GM12878 (cell line): ENCODE measurements at regions not wholly inside any gene's neighbourhood (a gene's known extent, or its start where the extent isn't known, plus 50 kb on each side); places are given as distances from the start of the nearest gene placed in this dataset.
A peak's percentile ranks its signal among the peaks of the same experiment; 100 is the strongest.

Experiments used
- ATAC-seq: fragments of 200-7000 bp; cut with Tn5 transposase; 3 replicates; pipeline ENCODE4 v1.9.1; 2020; ENCODE audit warnings: mild to moderate bottlenecking, moderate library complexity
- BruUV-seq: library from RNA; stranded (reverse); fragments of 400-500 nt; replicated peaks from 2 replicates; lab custom pipeline; 2021; lab: Mats Ljungman, UMichigan
- CTCF ChIA-PET: fragments of 300-600 bp; sonication (Branson Sonifier 250); formaldehyde crosslinking; extraction: SDS; loops from one replicate; lab custom pipeline; 2021; ENCODE audit warnings: inconsistent platforms; lab: Yijun Ruan, JAX
- POLR2A ChIA-PET: fragments of 350-600 bp; formaldehyde crosslinking; extraction: SDS; loops from one replicate; lab custom pipeline; 2021; ENCODE audit warnings: inconsistent platforms; lab: Charles Lee
- RAD21 ChIA-PET: fragments of 300-600 bp; sonication (Branson Sonifier 250); formaldehyde crosslinking; loops from one replicate; lab custom pipeline; 2023; ENCODE audit warnings: antibody characterized with exemption; ENCODE audit not compliant: unreplicated experiment; lab: Charles Lee
- SMC1A ChIA-PET: fragments of 300-600 bp; sonication (Branson Sonifier 250); formaldehyde crosslinking; loops from one replicate; lab custom pipeline; 2023; ENCODE audit not compliant: unreplicated experiment, uncharacterized antibody; lab: Charles Lee
- DNase-seq: peaks from one replicate; pipeline ENCODE4 v3.0.0-alpha.2; 2011; ENCODE audit warnings: low read depth, low spot score
- FAIRE-seq: peaks from 3 replicates; lab custom pipeline; 2011; peaks lifted over from hg19 to GRCh38; lab: Jason Lieb, UNC
- H2AFZ ChIP-seq: 2 replicates; pipeline ENCODE4 v1.6.0; 2011; ENCODE audit warnings: low read depth, low read length, control low read depth; ENCODE audit not compliant: control insufficient read depth
- H3K27ac ChIP-seq: 2 replicates; pipeline ENCODE4 v1.5.1; 2011; ENCODE audit warnings: control low read depth; ENCODE audit not compliant: control insufficient read depth, insufficient read depth
- H3K27me3 ChIP-seq, 2 experiments: replicated peaks in 1 of 2; 2 replicates each; pipeline versions ENCODE4 v1.6.0 to v1.6.1; 2011; ENCODE audit warnings: low read length in 1 of 2; ENCODE audit not compliant: control insufficient read depth in 2 of 2, insufficient read depth in 2 of 2
- H3K36me3 ChIP-seq, 2 experiments: 2 replicates each; pipeline ENCODE4 v1.5.1; 2011; ENCODE audit warnings: low read length in 1 of 2; ENCODE audit not compliant: control insufficient read depth in 2 of 2, insufficient read depth in 2 of 2
- H3K4me1 ChIP-seq: 2 replicates; pipeline ENCODE4 v1.6.1; 2011; ENCODE audit warnings: mild to moderate bottlenecking, low read length, moderate library complexity, mixed read lengths; ENCODE audit not compliant: control insufficient read depth, insufficient read depth
- H3K4me2 ChIP-seq: 2 replicates; pipeline ENCODE4 v1.6.0; 2011; ENCODE audit warnings: control low read depth; ENCODE audit not compliant: control insufficient read depth, insufficient read depth
- H3K4me3 ChIP-seq: fragments of 200-600 bp; sonication (generic); 2 replicates; pipeline ENCODE4 v1.5.1; 2016
- H3K79me2 ChIP-seq: 2 replicates; pipeline ENCODE4 v1.6.0; 2011; ENCODE audit warnings: low read length; ENCODE audit not compliant: control insufficient read depth, insufficient read depth
- H3K9ac ChIP-seq: 2 replicates; pipeline ENCODE4 v1.8.0; 2011; ENCODE audit warnings: low read length, control low read depth, mixed read lengths; ENCODE audit not compliant: control insufficient read depth, insufficient read depth
- H3K9me3 ChIP-seq: replicated peaks from 3 replicates; pipeline ENCODE4 v1.5.1; 2011; ENCODE audit warnings: mild to moderate bottlenecking, low read length; ENCODE audit not compliant: control insufficient read depth, insufficient read depth
- H4K20me1 ChIP-seq: 2 replicates; pipeline ENCODE4 v1.6.0; 2011; ENCODE audit not compliant: control insufficient read depth, insufficient read depth
- CBFB ChIP-seq: IDR thresholded peaks from 2 replicates; pipeline ENCODE4 v1.6.1; 2016; ENCODE audit warnings: antibody characterized with exemption, low read depth
- NFIC ChIP-seq: IDR thresholded peaks from 2 replicates; pipeline ENCODE4 v1.6.1; 2012; ENCODE audit warnings: low read depth, mild to moderate bottlenecking, inconsistent platforms, low read length, moderate library complexity
- NFYB ChIP-seq: IDR thresholded peaks from 2 replicates; pipeline ENCODE4 v1.6.1; 2011; ENCODE audit warnings: low read depth, mild to moderate bottlenecking, low read length, improper control_type of control experiment, moderate library complexity; ENCODE audit not compliant: insufficient read depth
- SPI1 ChIP-seq: IDR thresholded peaks from 2 replicates; pipeline ENCODE4 v1.6.1; 2011; ENCODE audit warnings: low read depth, mild to moderate bottlenecking, low read length, moderate library complexity, borderline replicate concordance; ENCODE audit not compliant: insufficient read depth
- WRNIP1 ChIP-seq: IDR thresholded peaks from 2 replicates; pipeline ENCODE4 v1.6.1; 2011; ENCODE audit warnings: low read depth, low read length, improper control_type of control experiment, borderline replicate concordance
- YBX1 ChIP-seq: fragments of 450-650 bp; IDR thresholded peaks from 2 replicates; pipeline ENCODE4 v1.6.1; 2016; ENCODE audit warnings: antibody characterized with exemption
- WGBS: methylation state at CpG from one replicate; pipeline ENCODE4 v1.1.6; 2016; ENCODE audit warnings: low lambda C conversion rate; ENCODE audit not compliant: insufficient replicate concordance, insufficient coverage; ENCODE audit errors: missing lambda C conversion rate; 5-methylcytosine and 5-hydroxymethylcytosine counted together
- in situ Hi-C: fragments of 300-500 bp; cut with MboI; formaldehyde crosslinking; loops from 9 replicates; pipeline ENCODE4 v1.14.3; 2018; ENCODE audit warnings: mixed read lengths
- intact Hi-C: fragments of 100-400 bp; cut with micrococcal nuclease; formaldehyde crosslinking; loops from one replicate; pipeline ENCODE4 v1.14.2; 2022; ENCODE audit not compliant: unreplicated experiment
- TF ChIP-seq, protein P1 (sequence below): IDR thresholded peaks from 2 replicates; pipeline ENCODE4 v1.6.1; 2012; ENCODE audit warnings: low read depth, low read length, improper control_type of control experiment
- TF ChIP-seq, protein P2 (sequence below): IDR thresholded peaks from 2 replicates; pipeline ENCODE4 v1.6.1; 2011; ENCODE audit warnings: borderline replicate concordance, low read depth, mild to moderate bottlenecking, moderate library complexity, low read length; ENCODE audit not compliant: insufficient read depth, poor library complexity, severe bottlenecking
- TF ChIP-seq, protein P3 (sequence below): IDR thresholded peaks from 2 replicates; pipeline ENCODE4 v1.6.1; 2011; ENCODE audit warnings: mild to moderate bottlenecking, low read depth, low read length, moderate library complexity; ENCODE audit not compliant: insufficient replicate concordance
- TF ChIP-seq, protein P4 (sequence below): fragments of 150-350 bp; IDR thresholded peaks from 2 replicates; pipeline ENCODE4 v1.6.1; 2014; ENCODE audit warnings: mild to moderate bottlenecking, low read depth, low read length

DNA sequence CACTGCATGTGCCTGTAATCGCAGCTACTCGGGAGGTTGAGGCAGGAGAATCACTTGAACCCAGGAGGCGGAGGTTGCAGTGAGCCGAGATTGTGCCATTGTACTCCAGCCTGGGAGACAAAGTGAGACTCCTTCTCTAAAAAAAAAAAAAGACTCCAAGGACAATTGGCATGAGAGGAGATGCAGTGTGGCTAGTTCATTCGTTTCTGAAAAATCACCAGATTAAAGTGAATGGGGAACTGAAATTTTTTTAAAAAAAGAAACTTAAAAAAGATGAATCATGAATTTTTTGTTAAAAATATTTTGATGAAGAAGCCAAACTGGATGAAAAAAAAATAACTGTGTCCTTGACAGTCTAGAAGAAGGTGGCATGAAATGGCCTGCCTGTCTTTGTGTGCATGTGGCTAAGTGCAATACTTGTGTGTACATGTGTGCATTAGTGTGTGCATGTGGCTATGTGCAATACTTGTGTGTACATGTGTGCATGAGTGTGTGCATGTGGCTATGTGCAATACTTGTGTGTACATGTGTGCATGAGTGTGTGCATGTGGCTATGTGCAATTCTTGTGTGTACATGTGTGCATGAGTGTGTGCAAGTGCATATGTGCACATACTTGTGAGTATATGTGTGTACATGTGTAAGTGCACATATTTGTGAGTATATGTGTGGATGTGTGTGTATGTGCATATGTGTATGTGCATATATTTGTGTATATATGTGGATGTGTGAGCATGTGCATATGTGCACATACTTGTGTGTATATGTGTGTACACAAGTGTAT, 391.7 kb upstream of the KLF6 start:
- peak; percentile 89 for FAIRE-seq
- WGBS: 44% methylated on average over 5 of the region's 5 CpGs

More for the DNA sequence above, 391.7 kb upstream of the KLF6 start:
- H3K9ac ChIP-seq: no peak overlapping the region
- H4K20me1 ChIP-seq: no peaks in the 10 kb centered on the region
- in situ Hi-C loops (no loop called here), intact Hi-C loops (no loop called here)
- no peaks in the 10 kb centered on the region for H3K36me3 ChIP-seq
- no peaks in the 10 kb centered on the region for H3K79me2 ChIP-seq
- no peak for TF ChIP-seq YBX1
- TF ChIP-seq, protein P1, sequence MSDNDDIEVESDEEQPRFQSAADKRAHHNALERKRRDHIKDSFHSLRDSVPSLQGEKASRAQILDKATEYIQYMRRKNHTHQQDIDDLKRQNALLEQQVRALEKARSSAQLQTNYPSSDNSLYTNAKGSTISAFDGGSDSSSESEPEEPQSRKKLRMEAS: no peak
- TF ChIP-seq, protein P2, sequence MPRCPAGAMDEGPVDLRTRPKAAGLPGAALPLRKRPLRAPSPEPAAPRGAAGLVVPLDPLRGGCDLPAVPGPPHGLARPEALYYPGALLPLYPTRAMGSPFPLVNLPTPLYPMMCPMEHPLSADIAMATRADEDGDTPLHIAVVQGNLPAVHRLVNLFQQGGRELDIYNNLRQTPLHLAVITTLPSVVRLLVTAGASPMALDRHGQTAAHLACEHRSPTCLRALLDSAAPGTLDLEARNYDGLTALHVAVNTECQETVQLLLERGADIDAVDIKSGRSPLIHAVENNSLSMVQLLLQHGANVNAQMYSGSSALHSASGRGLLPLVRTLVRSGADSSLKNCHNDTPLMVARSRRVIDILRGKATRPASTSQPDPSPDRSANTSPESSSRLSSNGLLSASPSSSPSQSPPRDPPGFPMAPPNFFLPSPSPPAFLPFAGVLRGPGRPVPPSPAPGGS: peak; percentile 98
- TF ChIP-seq, protein P3, sequence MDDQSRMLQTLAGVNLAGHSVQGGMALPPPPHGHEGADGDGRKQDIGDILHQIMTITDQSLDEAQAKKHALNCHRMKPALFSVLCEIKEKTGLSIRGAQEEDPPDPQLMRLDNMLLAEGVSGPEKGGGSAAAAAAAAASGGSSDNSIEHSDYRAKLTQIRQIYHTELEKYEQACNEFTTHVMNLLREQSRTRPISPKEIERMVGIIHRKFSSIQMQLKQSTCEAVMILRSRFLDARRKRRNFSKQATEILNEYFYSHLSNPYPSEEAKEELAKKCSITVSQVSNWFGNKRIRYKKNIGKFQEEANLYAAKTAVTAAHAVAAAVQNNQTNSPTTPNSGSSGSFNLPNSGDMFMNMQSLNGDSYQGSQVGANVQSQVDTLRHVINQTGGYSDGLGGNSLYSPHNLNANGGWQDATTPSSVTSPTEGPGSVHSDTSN: peak; percentile 37
- TF ChIP-seq NFYB: no peak
- no peak for TF ChIP-seq WRNIP1
- peak; percentile 46; the same call in 1 of the 2 replicates for TF ChIP-seq NFIC
- peak; percentile 40; the same call in 1 of the 2 replicates for TF ChIP-seq SPI1
- no peak for TF ChIP-seq CBFB
- TF ChIP-seq, protein P4, sequence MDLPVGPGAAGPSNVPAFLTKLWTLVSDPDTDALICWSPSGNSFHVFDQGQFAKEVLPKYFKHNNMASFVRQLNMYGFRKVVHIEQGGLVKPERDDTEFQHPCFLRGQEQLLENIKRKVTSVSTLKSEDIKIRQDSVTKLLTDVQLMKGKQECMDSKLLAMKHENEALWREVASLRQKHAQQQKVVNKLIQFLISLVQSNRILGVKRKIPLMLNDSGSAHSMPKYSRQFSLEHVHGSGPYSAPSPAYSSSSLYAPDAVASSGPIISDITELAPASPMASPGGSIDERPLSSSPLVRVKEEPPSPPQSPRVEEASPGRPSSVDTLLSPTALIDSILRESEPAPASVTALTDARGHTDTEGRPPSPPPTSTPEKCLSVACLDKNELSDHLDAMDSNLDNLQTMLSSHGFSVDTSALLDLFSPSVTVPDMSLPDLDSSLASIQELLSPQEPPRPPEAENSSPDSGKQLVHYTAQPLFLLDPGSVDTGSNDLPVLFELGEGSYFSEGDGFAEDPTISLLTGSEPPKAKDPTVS: no peak
- peaks cover 20% of the 10 kb centered on the region for H3K4me1 ChIP-seq
- H3K4me2 ChIP-seq: peak overlapping the region; percentile 38
- POLR2A ChIA-PET: no interaction called here
- RAD21 ChIA-PET: no interaction called here
- H2AFZ ChIP-seq: no peak overlapping the region
- SMC1A ChIA-PET: no interaction called here
- H3K9me3 ChIP-seq: no peaks in the 10 kb centered on the region; the same call in 2 of the 3 replicates
- CTCF ChIA-PET: no interaction called here
- no peak for ATAC-seq
- 0 out of 2 replicates have a peak overlapping the region, but pooled peaks have one; percentile 5 for H3K4me3 ChIP-seq
- H3K27ac ChIP-seq: no peak overlapping the region
- peak; percentile 8 for DNase-seq
- no TSS peak for BruUV-seq
- H3K27me3 ChIP-seq: no peaks in the 10 kb centered on the region
